Thyroid gland (tissue), 4 donors: ENCODE measurements at regions not wholly inside any gene's neighbourhood (a gene's known extent, or its start where the extent isn't known, plus 50 kb on each side); places are given as distances from the start of the nearest gene placed in this dataset.

ENCODE experiments used
- DNase-seq, 2 donors: peaks; one replicate each; pipeline ENCODE4 v3.0.0-alpha.2; 2019
- H3K27ac ChIP-seq, 3 donors: fragments of 200-600 bp; sonication (generic); 1 replicate in 2 of 3; 2 replicates in 1 of 3; pipeline ENCODE4 v1.5.1; 2016 to 2019; ENCODE audit warnings: mild to moderate bottlenecking in 1 of 3, moderate library complexity in 1 of 3
- H3K27me3 ChIP-seq: fragments of 200-600 bp; sonication (generic); one replicate; pipeline ENCODE4 v1.5.1; 2019
- H3K36me3 ChIP-seq, 2 donors: fragments of 200-600 bp; sonication (generic); one replicate each; pipeline ENCODE4 v1.5.1; 2016 to 2019
- H3K4me1 ChIP-seq, 2 donors: fragments of 200-600 bp; sonication (generic); one replicate each; pipeline ENCODE4 v1.5.1; 2017 to 2019
- H3K4me3 ChIP-seq, 3 donors: fragments of 200-600 bp; sonication (generic); replicated peaks in 1 of 3; 1 replicate in 2 of 3; 2 replicates in 1 of 3; pipeline ENCODE4 v1.5.1; 2016; ENCODE audit warnings: mild to moderate bottlenecking in 1 of 3
- H3K9me3 ChIP-seq: fragments of 200-600 bp; sonication (generic); one replicate; pipeline ENCODE4 v1.5.1; 2017
- POLR2A ChIP-seq, 2 donors: fragments of 450-650 bp; IDR thresholded peaks; one replicate each; pipeline ENCODE4 v1.6.1; 2017; ENCODE audit warnings: antibody characterized with exemption in 2 of 2, mild to moderate bottlenecking in 2 of 2, moderate library complexity in 1 of 2
- WGBS, 2 donors: methylation state at CpG; one replicate each; pipeline ENCODE4 v1.1.5; 2017; 5-methylcytosine and 5-hydroxymethylcytosine counted together
- intact Hi-C: fragments of 100-400 bp; cut with DNase I; formaldehyde crosslinking; loops from one replicate; pipeline ENCODE4 v1.15.1; 2023
- TF ChIP-seq, protein P1 (sequence below), 6 experiments: fragments of 200-600 bp in 3 of 6; fragments of 450-650 bp in 3 of 6; sonication (generic) in 3 of 6; IDR thresholded peaks; one replicate each; pipeline ENCODE4 v1.5.1; 2016 to 2019; ENCODE audit warnings: antibody characterized with exemption in 6 of 6, mild to moderate bottlenecking in 2 of 6, inconsistent platforms in 1 of 6, moderate library complexity in 1 of 6

DNA sequence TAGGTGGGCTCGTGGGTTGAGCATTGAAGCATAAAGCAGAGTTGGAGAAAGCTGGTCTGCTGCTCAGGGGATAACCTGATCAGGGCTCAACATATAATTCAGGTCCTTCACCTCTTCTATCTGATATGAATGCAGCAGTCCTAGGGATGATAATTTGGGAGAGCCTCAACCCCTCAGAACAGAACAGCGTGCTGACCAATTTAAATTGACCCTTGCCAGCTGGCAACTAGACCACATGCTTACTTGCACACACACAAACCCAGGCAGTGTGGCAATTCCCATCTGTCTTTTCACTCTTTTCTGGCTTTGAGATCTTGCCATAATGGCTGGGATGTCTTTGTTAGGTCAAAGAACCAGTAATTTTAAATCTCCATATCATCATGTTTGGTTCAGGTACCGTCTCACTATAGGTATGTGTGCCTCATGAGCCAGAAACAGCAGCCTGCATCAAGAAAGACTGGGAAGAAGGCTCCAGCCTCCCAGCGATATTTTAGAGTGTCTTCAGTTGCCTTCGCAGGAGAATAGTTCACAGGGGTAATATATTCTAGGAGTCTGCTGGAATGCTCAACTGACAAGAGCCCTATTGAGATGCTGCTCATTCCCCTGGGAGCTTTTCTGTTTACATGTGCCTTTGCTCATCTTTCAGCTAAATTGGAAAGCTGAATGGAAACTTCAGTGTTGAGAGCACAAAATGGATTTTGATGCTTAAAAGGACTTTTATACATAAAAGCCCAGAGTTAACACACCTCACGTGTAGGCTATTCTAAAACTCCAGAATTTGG, 497.6 kb downstream of the RASEF start:
- Histone ChIP-seq H3K27me3 (no peaks in the 10 kb centered on the region), H3K9me3 (no peaks in the 10 kb centered on the region), H3K27ac (no peak overlapping the region), H3K4me1 (no peaks in the 10 kb centered on the region), H3K4me3 (no peak overlapping the region), H3K36me3 (no peaks in the 10 kb centered on the region)
- intact Hi-C loops, result no loop called here
- 66 to 73% methylated on average over 6 of the region's 6 CpGs for WGBS, 2 donors
- TF ChIP-seq, protein P1, sequence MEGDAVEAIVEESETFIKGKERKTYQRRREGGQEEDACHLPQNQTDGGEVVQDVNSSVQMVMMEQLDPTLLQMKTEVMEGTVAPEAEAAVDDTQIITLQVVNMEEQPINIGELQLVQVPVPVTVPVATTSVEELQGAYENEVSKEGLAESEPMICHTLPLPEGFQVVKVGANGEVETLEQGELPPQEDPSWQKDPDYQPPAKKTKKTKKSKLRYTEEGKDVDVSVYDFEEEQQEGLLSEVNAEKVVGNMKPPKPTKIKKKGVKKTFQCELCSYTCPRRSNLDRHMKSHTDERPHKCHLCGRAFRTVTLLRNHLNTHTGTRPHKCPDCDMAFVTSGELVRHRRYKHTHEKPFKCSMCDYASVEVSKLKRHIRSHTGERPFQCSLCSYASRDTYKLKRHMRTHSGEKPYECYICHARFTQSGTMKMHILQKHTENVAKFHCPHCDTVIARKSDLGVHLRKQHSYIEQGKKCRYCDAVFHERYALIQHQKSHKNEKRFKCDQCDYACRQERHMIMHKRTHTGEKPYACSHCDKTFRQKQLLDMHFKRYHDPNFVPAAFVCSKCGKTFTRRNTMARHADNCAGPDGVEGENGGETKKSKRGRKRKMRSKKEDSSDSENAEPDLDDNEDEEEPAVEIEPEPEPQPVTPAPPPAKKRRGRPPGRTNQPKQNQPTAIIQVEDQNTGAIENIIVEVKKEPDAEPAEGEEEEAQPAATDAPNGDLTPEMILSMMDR (IDR thresholded peaks at IDR 0.05), result no peak
- no peak for TF ChIP-seq POLR2A (IDR thresholded peaks at IDR 0.05)
- no peak for DNase-seq

DNA sequence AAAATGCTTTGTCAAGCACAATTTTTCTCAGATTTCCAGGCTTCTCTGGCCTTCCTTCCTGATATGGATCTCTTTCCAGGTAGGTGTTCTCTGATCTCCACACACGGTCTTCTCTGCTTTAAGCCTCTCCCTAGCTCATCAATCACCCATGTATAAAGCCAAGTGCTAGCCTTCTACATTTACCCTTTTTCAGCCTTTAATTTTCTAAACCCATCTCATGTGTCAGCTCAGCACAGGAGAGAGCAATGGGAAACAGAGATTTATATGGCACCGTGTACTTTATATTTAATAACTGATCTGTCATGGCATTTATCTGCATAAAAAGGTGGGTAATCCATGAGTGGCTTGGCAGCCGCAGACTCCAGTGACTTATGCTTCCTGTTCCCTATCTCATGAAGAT, 495.0 kb downstream of the RASEF start:
- Histone ChIP-seq H3K27ac (no peak overlapping the region), H3K4me1 (no peaks in the 10 kb centered on the region), H3K27me3 (no peaks in the 10 kb centered on the region), H3K4me3 (no peak overlapping the region), H3K9me3 (no peaks in the 10 kb centered on the region), H3K36me3 (no peaks in the 10 kb centered on the region)
- DNase-seq, result no peak
- no peak for TF ChIP-seq POLR2A (IDR thresholded peaks at IDR 0.05)
- TF ChIP-seq, protein P1 (IDR thresholded peaks at IDR 0.05), result no peak
- 92 to 94% methylated on average over 3 of the region's 3 CpGs for whole genome bisulfite sequencing, 2 donors
- intact Hi-C loops, result no loop called here

DNA sequence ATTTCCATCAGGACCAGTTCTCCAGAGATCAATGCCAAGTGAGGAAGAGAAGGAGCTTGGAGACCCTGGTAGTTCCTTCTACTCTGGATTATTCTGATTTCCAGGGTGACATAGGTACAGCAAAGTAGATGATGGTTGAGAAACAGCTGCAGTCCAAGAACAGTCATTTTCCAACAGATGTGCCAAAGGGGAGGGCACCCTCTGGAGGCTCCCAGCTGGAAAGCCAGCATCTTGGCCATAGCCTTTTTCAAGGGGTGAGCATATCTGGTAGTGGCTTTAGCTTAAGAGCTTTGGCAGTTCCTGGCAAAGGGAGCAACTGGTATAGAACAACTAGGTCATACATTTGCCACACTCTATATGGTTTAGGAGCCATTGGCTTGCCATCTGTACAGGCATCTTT, 492.7 kb downstream of the RASEF start:
- no peaks in the 10 kb centered on the region for H3K27me3 ChIP-seq
- no peak overlapping the region for H3K27ac ChIP-seq
- TF ChIP-seq POLR2A (IDR thresholded peaks at IDR 0.05), result no peak
- TF ChIP-seq, protein P1 (IDR thresholded peaks at IDR 0.05), result no peak
- no peaks in the 10 kb centered on the region for H3K9me3 ChIP-seq
- no peaks in the 10 kb centered on the region for H3K4me1 ChIP-seq
- intact Hi-C loops, result no loop called here
- no peak overlapping the region for H3K4me3 ChIP-seq
- H3K36me3 ChIP-seq, result no peaks in the 10 kb centered on the region
- DNase-seq, result no peak

DNA sequence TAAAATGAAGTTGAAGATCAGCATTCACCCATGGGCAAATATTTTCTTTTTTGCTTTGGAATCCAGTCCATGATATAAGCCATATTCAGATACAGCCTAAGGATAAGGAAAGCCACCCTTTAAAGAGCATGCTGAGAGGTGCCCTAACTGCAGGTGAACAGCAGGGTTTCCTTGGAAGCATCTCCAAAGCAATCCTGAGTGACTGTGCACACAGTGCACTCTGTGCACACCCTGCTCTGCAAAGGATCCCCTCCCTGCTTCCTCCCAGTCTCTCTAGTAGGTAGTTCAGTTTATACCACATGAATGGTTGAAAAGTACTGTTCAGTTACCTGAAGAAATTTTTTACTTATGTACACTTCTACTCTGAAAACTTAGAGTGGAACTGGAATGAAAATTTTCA, 491.4 kb downstream of the RASEF start:
- Histone ChIP-seq H3K4me1 (no peaks in the 10 kb centered on the region), H3K27ac (no peak overlapping the region), H3K27me3 (no peaks in the 10 kb centered on the region), H3K4me3 (no peak overlapping the region), H3K36me3 (no peaks in the 10 kb centered on the region), H3K9me3 (no peaks in the 10 kb centered on the region)
- DNase-seq, result no peak
- TF ChIP-seq, protein P1 (IDR thresholded peaks at IDR 0.05), result no peak
- TF ChIP-seq POLR2A (IDR thresholded peaks at IDR 0.05), result no peak
- intact Hi-C loops, result no loop called here

DNA sequence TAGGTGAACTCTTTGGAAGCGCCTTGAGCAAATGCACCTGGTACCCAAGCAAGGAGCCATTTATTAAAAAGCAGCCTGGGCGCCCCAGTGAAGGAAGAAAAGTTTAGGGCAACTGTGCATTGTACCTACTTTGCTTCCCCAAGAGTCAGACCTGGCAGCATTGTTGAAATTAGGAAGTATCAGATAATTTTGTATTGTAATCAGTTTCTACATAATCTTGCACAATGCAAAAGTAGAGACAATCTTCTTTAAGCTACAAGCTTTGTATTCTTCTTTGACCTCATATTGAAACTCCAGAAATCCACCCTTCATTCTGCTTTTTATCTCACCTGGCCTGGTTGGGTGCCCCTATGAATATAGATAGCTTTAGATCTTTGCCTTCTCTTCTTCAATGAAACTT, 490.8 kb downstream of the RASEF start:
- TF ChIP-seq, protein P1 (IDR thresholded peaks at IDR 0.05), result no peak
- no peak for TF ChIP-seq POLR2A (IDR thresholded peaks at IDR 0.05)
- Histone ChIP-seq H3K9me3 (no peaks in the 10 kb centered on the region), H3K4me1 (no peaks in the 10 kb centered on the region), H3K36me3 (no peaks in the 10 kb centered on the region), H3K4me3 (no peak overlapping the region), H3K27me3 (no peaks in the 10 kb centered on the region), H3K27ac (no peak overlapping the region)
- DNase-seq, result no peak
- WGBS, 2 donors, result 90 to 92% methylated on average over 2 of the region's 2 CpGs
- intact Hi-C loops, result no loop called here
